PC-3 (cell line): ENCODE measurements at regions not wholly inside any gene's neighbourhood (a gene's known extent, or its start where the extent isn't known, plus 50 kb on each side); places are given as distances from the start of the nearest gene placed in this dataset.
A peak's percentile ranks its signal among the peaks of the same experiment; 100 is the strongest.

Experiments used
- ATAC-seq: fragments of 200-7000 bp; cut with Tn5 transposase; 2 replicates; pipeline ENCODE4 v1.9.1; 2020; ENCODE audit warnings: mild to moderate bottlenecking, moderate library complexity
- BruUV-seq: library from RNA; stranded (reverse); fragments of 400-500 nt; replicated peaks from 2 replicates; lab custom pipeline; 2021; lab: Mats Ljungman, UMichigan
- CTCF ChIA-PET: fragments of 300-600 bp; sonication (Branson Sonifier 250); formaldehyde crosslinking; loops from one replicate; lab custom pipeline; 2022; ENCODE audit warnings: antibody characterized with exemption; lab: Charles Lee
- POLR2A ChIA-PET: fragments of 300-600 bp; sonication (Branson Sonifier 250); formaldehyde crosslinking; loops from one replicate; lab custom pipeline; 2022; ENCODE audit warnings: antibody characterized with exemption; ENCODE audit not compliant: unreplicated experiment; lab: Charles Lee
- DNase-seq: peaks from one replicate; pipeline ENCODE4 v3.0.0-alpha.2; 2015
- H2AFZ ChIP-seq: fragments of 300-600 bp; sonication (generic); 2 replicates; pipeline ENCODE4 v1.6.0; 2016; ENCODE audit warnings: antibody characterized with exemption, low read length
- H3F3A ChIP-seq: fragments of 300-600 bp; sonication (generic); one replicate; pipeline ENCODE4 v1.6.0; 2017; ENCODE audit warnings: antibody characterized with exemption, low read length, control low read depth, mild to moderate bottlenecking; ENCODE audit not compliant: unreplicated experiment
- H3K27ac ChIP-seq: fragments of 300-600 bp; sonication (generic); 2 replicates; pipeline ENCODE4 v1.5.1; 2016; ENCODE audit warnings: mild to moderate bottlenecking, low read length
- H3K27me3 ChIP-seq: fragments of 300-600 bp; sonication (generic); 2 replicates; pipeline ENCODE4 v1.6.1; 2016; ENCODE audit warnings: low read length, mixed read lengths
- H3K36me3 ChIP-seq: fragments of 300-600 bp; sonication (generic); 2 replicates; pipeline ENCODE4 v1.6.1; 2016; ENCODE audit warnings: low read depth, mixed run types, low read length, mixed read lengths
- H3K4me1 ChIP-seq: fragments of 300-600 bp; sonication (generic); 2 replicates; pipeline ENCODE4 v1.5.1; 2016; ENCODE audit warnings: low read length; ENCODE audit not compliant: insufficient read depth
- H3K4me2 ChIP-seq: fragments of 300-600 bp; sonication (generic); 2 replicates; pipeline ENCODE4 v1.6.0; 2016; ENCODE audit warnings: low read length
- H3K4me3 ChIP-seq: fragments of 300-600 bp; sonication (generic); 2 replicates; pipeline ENCODE4 v1.5.1; 2016; ENCODE audit warnings: mild to moderate bottlenecking, low read length, mixed read lengths
- H3K79me2 ChIP-seq: fragments of 300-600 bp; sonication (generic); 2 replicates; pipeline ENCODE4 v1.6.1; 2017; ENCODE audit warnings: low read length, mixed read lengths
- H3K9ac ChIP-seq: fragments of 300-600 bp; sonication (generic); 2 replicates; pipeline ENCODE4 v1.6.0; 2016; ENCODE audit warnings: mild to moderate bottlenecking, low read length
- H3K9me2 ChIP-seq: fragments of 300-600 bp; sonication (generic); replicated peaks from 2 replicates; pipeline ENCODE4 v1.6.1; 2016; ENCODE audit warnings: mixed run types, low read length, mixed read lengths
- H3K9me3 ChIP-seq: fragments of 300-600 bp; sonication (generic); 2 replicates; pipeline ENCODE4 v1.6.1; 2016; ENCODE audit warnings: low read length, mixed read lengths
- H4K20me1 ChIP-seq: fragments of 300-600 bp; sonication (generic); 2 replicates; pipeline ENCODE4 v1.6.1; 2016; ENCODE audit warnings: low read length, mixed read lengths
- EZH2 ChIP-seq: fragments of 300-600 bp; sonication (generic); IDR thresholded peaks from one replicate; pipeline ENCODE4 v1.6.1; 2017; ENCODE audit warnings: antibody characterized with exemption, mild to moderate bottlenecking, low read length; ENCODE audit not compliant: unreplicated experiment
- EZH2phosphoT487 ChIP-seq: fragments of 300-600 bp; sonication (generic); IDR thresholded peaks from 2 replicates; pipeline ENCODE4 v1.6.1; 2018; ENCODE audit warnings: mild to moderate bottlenecking, antibody characterized with exemption, low read length, borderline replicate concordance
- intact Hi-C: fragments of 100-400 bp; cut with micrococcal nuclease; formaldehyde crosslinking; loops from 2 replicates; pipeline ENCODE4 v1.9.0; 2023
- TF ChIP-seq, protein P1 (sequence below): fragments of 300-600 bp; sonication (generic); conservative IDR thresholded peaks from 2 replicates; pipeline ENCODE4 v1.5.1; 2017; ENCODE audit warnings: antibody characterized with exemption, low read depth, mild to moderate bottlenecking, low read length

DNA sequence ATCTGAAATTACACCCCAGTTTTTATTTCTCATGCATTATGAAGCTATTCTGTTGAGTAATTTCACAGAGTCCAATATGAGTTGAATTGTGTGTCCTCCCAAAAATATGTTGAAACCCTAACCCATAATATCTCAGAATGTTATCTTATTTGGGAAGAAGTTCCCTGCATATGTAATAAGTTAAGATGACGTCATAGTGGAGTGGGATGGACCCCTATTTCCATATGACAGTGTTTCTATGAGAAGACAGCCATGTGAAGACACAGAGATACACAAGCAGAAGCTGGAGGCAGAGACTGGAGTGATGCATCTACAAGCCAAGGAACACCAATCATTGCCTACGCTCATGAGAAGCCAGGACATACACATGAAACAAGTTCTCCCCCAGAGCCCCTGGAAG lies 81.3 kb downstream of the RFPL4B start:
- intact Hi-C loops, result no loop called here
- no peak for ATAC-seq
- POLR2A ChIA-PET, result no interaction called here

DNA sequence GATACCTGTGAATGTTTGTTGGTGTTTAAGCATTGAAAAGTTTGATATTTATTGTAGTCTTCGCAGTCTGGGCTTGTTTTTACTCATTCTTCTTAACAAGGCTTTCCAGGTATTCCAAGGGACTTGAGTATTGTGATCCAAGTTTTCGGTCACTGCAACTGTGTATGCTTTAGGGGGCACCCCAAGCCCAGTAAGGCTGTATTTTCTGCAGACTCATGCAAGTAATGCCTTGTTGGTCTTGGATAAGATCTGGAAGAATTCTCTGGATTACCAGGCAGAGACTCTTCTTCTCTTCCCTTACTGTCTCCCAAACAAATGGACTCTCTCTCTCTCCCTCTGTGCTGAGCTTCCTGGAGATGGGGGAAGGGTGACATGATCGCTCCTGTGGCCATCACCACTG lies 82.1 kb downstream of the RFPL4B start:
- intact Hi-C loops, result no loop called here
- Histone ChIP-seq H3K9me2 (no peaks in the 10 kb centered on the region), H3K79me2 (no peaks in the 10 kb centered on the region), H2AFZ (no peak overlapping the region), H3K36me3 (no peaks in the 10 kb centered on the region), H3K27me3 (no peaks in the 10 kb centered on the region), H3K4me3 (no peak overlapping the region), H3K27ac (no peak overlapping the region), H3K9ac (no peak overlapping the region), H3K4me1 (peaks cover 10% of the 10 kb centered on the region), H3K4me2 (no peak overlapping the region), H4K20me1 (no peaks in the 10 kb centered on the region), H3F3A (no peaks in the 10 kb centered on the region), H3K9me3 (no peaks in the 10 kb centered on the region)
- BruUV-seq, result no TSS peak
- ChIA-PET POLR2A (no interaction called here), CTCF (no interaction called here)
- DNase-seq, result no peak
- ATAC-seq, result no peak
- TF ChIP-seq EZH2, result no peak
- TF ChIP-seq EZH2phosphoT487, result no peak
- TF ChIP-seq, protein P1, sequence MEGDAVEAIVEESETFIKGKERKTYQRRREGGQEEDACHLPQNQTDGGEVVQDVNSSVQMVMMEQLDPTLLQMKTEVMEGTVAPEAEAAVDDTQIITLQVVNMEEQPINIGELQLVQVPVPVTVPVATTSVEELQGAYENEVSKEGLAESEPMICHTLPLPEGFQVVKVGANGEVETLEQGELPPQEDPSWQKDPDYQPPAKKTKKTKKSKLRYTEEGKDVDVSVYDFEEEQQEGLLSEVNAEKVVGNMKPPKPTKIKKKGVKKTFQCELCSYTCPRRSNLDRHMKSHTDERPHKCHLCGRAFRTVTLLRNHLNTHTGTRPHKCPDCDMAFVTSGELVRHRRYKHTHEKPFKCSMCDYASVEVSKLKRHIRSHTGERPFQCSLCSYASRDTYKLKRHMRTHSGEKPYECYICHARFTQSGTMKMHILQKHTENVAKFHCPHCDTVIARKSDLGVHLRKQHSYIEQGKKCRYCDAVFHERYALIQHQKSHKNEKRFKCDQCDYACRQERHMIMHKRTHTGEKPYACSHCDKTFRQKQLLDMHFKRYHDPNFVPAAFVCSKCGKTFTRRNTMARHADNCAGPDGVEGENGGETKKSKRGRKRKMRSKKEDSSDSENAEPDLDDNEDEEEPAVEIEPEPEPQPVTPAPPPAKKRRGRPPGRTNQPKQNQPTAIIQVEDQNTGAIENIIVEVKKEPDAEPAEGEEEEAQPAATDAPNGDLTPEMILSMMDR, result no peak

More for the DNA sequence above, 81.3 kb downstream of the RFPL4B start:
- H3F3A ChIP-seq, result no peaks in the 10 kb centered on the region
- no peak overlapping the region for H2AFZ ChIP-seq
- no peak overlapping the region for H3K27ac ChIP-seq
- H3K9me2 ChIP-seq, result no peaks in the 10 kb centered on the region
- H3K4me1 ChIP-seq, result peaks cover 10% of the 10 kb centered on the region
- H3K79me2 ChIP-seq, result no peaks in the 10 kb centered on the region
- no peak for DNase-seq
- H3K4me3 ChIP-seq, result no peak overlapping the region
- H3K9me3 ChIP-seq, result no peaks in the 10 kb centered on the region
- H3K36me3 ChIP-seq, result no peaks in the 10 kb centered on the region
- CTCF ChIA-PET, result interaction anchor here (0.6 kb wide), 1 partner anchor 165 kb away, joined by 3 read pairs; no protein-coding TSS in a partner anchor
- H3K4me2 ChIP-seq, result no peak overlapping the region
- TF ChIP-seq, protein P1, result no peak
- TF ChIP-seq EZH2phosphoT487 (no peak), EZH2 (no peak)
- no peak overlapping the region for H3K9ac ChIP-seq
- H4K20me1 ChIP-seq, result no peaks in the 10 kb centered on the region
- H3K27me3 ChIP-seq, result no peaks in the 10 kb centered on the region
- no TSS peak for BruUV-seq

GRCh38 chr6:112431803-112432202 lies 84.7 kb downstream of the RFPL4B start:
- no peak overlapping the region for H3K4me2 ChIP-seq
- no peak overlapping the region for H3K27ac ChIP-seq
- H3K27me3 ChIP-seq, result no peaks in the 10 kb centered on the region
- no peaks in the 10 kb centered on the region for H3K9me2 ChIP-seq
- ChIA-PET CTCF (no interaction called here), POLR2A (no interaction called here)
- no peaks in the 10 kb centered on the region for H3K9me3 ChIP-seq
- no peaks in the 10 kb centered on the region for H3K36me3 ChIP-seq
- intact Hi-C loops, result no loop called here
- DNase-seq (no peak), ATAC-seq (0 out of 2 replicates have a peak, but pooled peaks have one; percentile 23)
- no peak overlapping the region for H2AFZ ChIP-seq
- H4K20me1 ChIP-seq, result no peaks in the 10 kb centered on the region
- H3K4me1 ChIP-seq, result peaks cover 10% of the 10 kb centered on the region
- H3F3A ChIP-seq, result no peaks in the 10 kb centered on the region
- no peak overlapping the region for H3K9ac ChIP-seq
- no peaks in the 10 kb centered on the region for H3K79me2 ChIP-seq
- H3K4me3 ChIP-seq, result no peak overlapping the region
- BruUV-seq, result no TSS peak
- TF ChIP-seq, protein P1, result no peak
- TF ChIP-seq EZH2phosphoT487, result no peak
